Astrocyte of the cerebellum (primary cell): ENCODE measurements at regions not wholly inside any gene's neighbourhood (a gene's known extent, or its start where the extent isn't known, plus 50 kb on each side); places are given as distances from the start of the nearest gene placed in this dataset.

Source experiments
- DNase-seq: peaks from one replicate; pipeline ENCODE4 v3.0.0-alpha.2; 2011; ENCODE audit warnings: low read depth
- H3K4me3 ChIP-seq: 2 replicates; pipeline ENCODE4 v1.5.1; 2011; ENCODE audit warnings: mild to moderate bottlenecking, low read depth, low read length, moderate library complexity
- CTCF ChIP-seq: IDR thresholded peaks from 2 replicates; pipeline ENCODE4 v1.5.1; 2012; ENCODE audit warnings: low read length, low read depth, moderate library complexity, mild to moderate bottlenecking; ENCODE audit errors: missing control alignments
- in situ Hi-C: cut with HindIII; loops from 2 replicates; pipeline ENCODE4 v1.10.0; 2017; ENCODE audit warnings: low sequenced_read_pairs

GRCh38 chr12:58365087-58365390, 423.7 kb downstream of the ATP23 start:
- no peak overlapping the region for H3K4me3 ChIP-seq
- TF ChIP-seq CTCF = no peak
- DNase-seq = no peak
- in situ Hi-C loops = loop anchor here (25.0 kb wide), 1 partner anchor 172 kb away; no protein-coding TSS in a partner anchor

GRCh38 chr12:58367041-58367440, 425.7 kb downstream of the ATP23 start:
- no peak overlapping the region for H3K4me3 ChIP-seq
- no peak for TF ChIP-seq CTCF
- in situ Hi-C loops = loop anchor here (25.0 kb wide), 1 partner anchor 170 kb away; no protein-coding TSS in a partner anchor
- DNase-seq = no peak

GRCh38 chr12:58368001-58368400, 426.6 kb downstream of the ATP23 start:
- TF ChIP-seq CTCF = no peak
- no peak for DNase-seq
- in situ Hi-C loops = loop anchor here (25.0 kb wide), 1 partner anchor 169 kb away; no protein-coding TSS in a partner anchor
- no peak overlapping the region for H3K4me3 ChIP-seq

- no peak for DNase-seq
- no peak for TF ChIP-seq CTCF
- no peak overlapping the region for H3K4me3 ChIP-seq
- in situ Hi-C loops = loop anchor here (25.0 kb wide), 1 partner anchor 168 kb away; no protein-coding TSS in a partner anchor
Measured at GRCh38 chr12:58369576-58369975, 428.2 kb downstream of the ATP23 start.

GRCh38 chr12:58372298-58372697, 430.9 kb downstream of the ATP23 start:
- in situ Hi-C loops = loop anchor here (25.0 kb wide), 1 partner anchor 165 kb away; no protein-coding TSS in a partner anchor
- no peak for TF ChIP-seq CTCF
- no peak overlapping the region for H3K4me3 ChIP-seq
- DNase-seq = no peak

- no peak for TF ChIP-seq CTCF
- in situ Hi-C loops = no loop called here
- DNase-seq = no peak
- no peak overlapping the region for H3K4me3 ChIP-seq
Measured at GRCh38 chr12:58378028-58378427, 436.7 kb downstream of the ATP23 start.

GRCh38 chr12:58381546-58381945, 440.2 kb downstream of the ATP23 start:
- in situ Hi-C loops = no loop called here
- H3K4me3 ChIP-seq = no peak overlapping the region
- no peak for TF ChIP-seq CTCF
- DNase-seq = no peak
